GM18511 (cell line): ENCODE measurements at regions not wholly inside any gene's neighbourhood (a gene's known extent, or its start where the extent isn't known, plus 50 kb on each side); places are given as distances from the start of the nearest gene placed in this dataset.
"Not testable (repeated sequence)": the region's sequence is repeated elsewhere in the genome, so short reads cannot be mapped to it uniquely, and the experiment has no call there.

ENCODE experiments used
- ATAC-seq: cut with Tn5 transposase; IDR thresholded peaks from one replicate; pipeline ENCODE4 v1.9.1; 2021; ENCODE audit warnings: mild to moderate bottlenecking, moderate library complexity; ENCODE audit not compliant: unreplicated experiment

DNA sequence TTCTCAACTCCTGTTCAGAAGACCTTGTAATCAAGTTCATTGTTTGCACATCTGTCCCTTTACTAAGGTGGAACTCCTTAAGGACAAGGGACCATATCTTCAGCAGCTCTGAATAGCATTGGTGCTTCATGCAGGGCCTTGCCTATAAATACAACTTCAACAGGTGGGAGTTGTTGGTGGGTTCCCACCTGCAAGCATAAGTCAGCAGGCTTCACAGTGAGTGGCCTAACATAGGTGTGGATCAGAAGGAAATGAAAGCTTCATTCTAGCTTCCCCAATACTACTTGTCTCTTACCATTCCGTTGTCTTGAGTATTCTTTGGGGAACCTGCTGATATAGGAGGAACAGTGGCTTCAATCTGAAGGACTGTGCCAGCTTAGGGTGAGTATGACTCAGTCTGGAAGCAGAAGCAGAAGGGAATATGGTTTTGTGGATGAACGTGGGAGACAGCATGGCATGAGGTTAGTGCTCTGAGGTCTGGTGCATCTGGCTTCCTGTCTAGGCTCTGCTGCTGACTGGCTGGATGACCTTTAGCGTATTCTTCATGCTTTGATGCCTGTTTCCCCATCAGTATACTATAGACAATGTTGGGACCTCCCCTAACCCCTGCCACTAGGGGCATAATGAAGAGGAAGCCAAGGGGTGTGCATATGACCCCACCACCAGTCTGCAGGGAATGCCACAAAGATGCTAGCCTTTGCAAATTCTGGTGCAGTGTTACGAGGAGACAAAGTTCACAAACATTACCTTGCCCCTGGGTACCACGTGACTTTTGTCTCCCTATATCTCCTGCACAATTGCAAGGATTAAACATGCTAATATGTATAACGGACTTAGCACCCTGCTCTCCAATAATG, 192.3 kb downstream of the PALM2AKAP2 start:
- peak; percentile 53 for ATAC-seq

DNA sequence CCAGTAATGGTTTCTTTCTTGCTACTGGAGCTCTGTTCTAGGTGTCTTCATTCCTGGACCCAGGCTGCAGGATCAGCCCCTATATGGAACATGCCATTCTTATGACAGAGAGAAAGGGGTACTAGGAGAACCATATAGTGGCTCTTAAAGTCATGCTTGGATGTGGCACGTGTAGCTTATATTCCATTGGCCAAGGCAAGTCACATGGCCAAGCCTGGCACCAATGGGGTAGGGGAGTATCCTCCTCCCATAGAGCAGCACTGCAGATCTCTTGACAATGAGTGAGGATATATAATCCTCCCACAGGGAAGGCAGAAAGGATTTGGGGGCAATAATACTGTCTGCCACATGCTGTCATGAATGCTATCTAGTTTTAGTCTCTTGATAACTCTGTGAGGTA, 193.3 kb downstream of the PALM2AKAP2 start:
- ATAC-seq: no peak

DNA sequence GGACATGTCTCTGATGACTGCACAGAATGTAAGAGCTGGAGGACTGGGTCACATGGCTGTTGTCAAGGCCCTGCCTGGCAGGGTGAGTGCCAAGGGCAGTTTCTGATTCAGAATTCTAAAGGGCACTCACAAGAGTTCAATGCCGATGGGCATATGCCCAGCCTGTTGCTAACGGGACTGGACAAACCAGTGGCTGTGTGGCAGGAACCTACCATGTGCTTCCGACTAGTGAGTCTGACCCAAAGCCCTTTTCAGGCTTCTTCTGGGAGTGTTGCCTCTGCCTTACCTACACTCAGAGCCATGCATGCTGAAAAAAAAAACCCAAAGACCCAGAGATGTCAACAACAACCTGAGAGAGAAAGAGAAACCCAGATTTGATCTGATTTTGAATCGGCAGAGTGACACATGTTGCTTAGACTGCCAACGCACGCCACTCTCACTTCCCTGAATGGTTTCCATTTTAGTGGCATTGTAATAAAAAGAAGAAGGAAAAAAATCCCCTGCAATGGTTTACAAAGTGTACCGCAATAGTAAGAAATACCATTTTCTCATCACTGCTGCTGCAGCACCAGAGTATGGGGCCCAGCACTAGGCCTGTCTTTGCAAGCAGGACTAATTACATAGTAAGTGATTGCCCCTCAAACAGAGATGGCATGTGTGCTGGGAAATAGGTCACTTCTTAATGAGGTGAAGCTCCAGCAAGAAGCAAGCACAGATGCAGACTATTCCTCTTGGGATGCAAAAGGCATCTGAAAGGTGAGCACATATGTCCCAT, 194.3 kb downstream of the PALM2AKAP2 start:
- ATAC-seq: peak; percentile 78

DNA sequence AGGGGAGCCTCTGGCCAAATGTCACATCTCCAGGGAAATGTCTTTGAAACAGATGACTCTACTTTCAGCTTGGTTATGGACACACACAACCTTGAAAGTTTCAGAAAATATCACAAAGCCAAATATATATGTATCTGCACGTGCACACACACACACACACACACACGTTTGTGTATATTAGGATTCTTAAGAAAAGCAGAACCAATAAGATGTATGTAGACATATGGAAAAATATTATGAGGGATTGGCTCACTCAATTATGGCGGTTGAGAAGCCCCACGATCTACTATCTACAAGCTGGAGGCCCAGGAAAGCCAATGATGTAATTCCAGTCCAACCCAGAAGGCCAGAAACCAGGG, 194.9 kb downstream of the PALM2AKAP2 start:
- no peak for ATAC-seq

DNA sequence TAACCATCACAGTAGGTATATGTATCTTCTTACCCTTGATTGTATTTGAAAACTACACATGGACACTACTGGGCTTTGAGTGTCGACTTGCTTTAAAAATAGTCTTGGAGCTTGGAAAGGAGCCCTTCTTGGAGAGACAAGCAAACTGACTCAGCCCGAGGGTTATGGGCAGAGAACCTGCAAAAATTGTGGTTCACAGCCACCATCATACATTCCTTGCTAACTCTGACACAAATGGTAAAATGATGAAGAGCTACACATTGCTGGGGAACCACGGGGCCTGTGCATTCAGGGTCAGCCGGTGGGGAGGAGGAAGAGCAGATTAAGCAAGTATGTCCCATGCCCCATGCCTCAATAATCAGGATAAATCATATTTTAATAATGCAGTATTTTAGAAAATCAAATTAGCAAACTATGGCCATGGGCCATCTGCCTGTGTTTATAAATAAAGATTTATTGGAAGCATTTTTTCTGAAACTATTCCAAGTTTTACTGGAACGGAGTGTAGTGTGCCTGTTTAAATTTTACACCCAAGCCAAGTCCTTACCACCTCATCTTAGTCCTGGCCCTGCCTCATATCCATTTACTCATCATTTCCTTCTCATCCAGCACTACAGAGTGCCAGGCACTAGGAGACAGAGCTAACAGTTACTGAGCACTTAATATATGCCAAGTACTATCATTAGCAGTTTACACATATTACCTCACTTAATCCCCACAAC, 195.7 kb downstream of the PALM2AKAP2 start:
- no peak for ATAC-seq

DNA sequence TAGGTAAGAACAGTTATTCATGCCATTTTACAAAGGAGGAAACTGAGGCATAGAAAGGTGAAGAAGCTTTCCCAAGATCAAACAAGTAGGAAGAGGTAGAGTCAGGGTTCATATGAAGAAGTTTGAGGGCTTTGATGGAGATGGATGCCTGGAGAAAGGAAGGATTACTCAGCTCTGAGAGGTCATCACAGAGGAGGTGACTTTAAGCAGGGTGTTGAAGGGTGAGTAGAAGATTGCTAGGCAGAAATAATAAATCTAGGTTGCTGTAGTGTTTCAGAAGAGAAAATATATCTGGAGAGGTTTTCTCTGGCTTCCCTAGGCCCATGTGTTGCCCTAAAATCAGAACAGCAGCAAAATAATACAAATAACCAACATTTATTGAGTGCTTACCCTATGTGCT, 196.3 kb downstream of the PALM2AKAP2 start:
- no peak for ATAC-seq

DNA sequence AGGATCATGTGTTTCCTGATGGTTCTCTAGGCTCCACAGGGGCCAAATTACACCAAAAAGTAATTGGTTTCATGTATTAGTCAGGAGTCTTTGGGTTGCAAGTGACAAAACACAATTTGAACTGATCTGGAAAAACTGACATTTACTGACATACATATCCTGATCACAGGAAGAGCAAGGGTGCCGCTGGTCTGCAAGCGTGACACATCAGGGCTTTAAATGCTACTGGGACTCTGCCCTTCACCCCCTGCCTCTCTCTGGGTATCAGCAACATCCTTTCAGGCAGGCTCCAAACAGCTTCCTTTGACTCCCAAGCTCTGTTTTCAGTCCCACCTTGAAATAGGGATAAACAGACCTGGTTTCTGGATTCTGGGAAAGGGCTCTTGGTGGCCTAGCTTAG, 197.5 kb downstream of the PALM2AKAP2 start:
- ATAC-seq: no peak

DNA sequence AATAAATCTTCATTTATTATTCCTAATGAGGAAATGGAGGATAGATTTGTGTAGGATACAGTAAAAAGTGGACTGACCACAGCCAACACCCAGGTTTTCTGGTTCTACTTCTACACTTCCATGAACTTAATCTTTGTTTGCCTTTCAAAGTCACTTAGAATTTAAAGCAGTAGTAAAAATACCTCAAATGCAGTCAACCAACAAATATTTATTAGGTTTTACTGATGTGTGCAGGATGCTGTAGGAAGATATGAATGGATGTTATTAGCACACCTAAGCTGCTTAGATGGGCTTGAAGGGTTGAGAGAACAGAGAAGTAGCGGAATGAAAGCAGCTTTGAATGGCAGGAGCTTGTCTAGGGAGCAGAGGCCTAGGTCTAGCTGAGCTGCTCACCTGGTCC, 201.1 kb downstream of the PALM2AKAP2 start:
- ATAC-seq: no peak

DNA sequence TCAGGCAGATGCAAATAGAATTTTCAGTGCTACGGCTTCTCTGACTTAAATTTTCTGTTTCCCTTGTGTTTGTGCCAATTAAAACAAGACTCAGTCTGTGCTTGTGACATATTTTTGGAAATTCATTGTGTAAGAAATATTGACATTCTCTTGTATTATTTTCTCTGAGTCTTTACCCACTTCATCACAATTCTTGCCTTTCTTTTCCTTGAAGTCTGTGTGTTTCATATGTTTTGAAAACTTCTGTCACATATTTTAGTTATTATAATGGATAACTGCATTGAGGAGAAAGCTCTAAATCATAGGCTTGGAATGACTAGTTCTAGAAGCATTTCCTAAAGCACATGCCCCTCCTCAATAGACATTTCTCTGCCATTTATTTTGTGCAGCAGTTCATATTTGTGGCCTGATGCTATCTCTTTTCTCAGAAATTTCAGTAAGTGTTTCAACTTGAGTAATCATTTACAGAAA, 206.6 kb downstream of the PALM2AKAP2 start:
- no peak for ATAC-seq

DNA sequence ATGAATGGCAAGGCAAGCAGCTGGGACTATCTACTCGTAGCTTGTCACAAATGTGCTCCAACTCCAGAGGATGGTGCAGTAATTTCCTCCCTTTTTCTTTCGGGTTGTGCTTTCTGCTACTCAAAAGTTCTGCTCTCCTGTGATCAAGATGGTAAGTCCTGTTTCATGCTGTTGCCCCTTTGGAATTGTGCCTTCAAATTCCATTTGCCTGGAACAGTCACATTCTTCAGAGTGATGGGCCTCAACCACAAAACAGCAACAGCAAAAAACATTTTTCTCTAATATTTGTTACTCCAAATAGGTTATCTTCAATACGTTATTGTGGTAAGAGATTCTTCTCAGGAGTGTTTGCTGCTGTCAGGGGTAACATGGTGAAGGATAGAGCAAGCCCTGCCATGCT, 209.3 kb downstream of the PALM2AKAP2 start:
- no peak for ATAC-seq

DNA sequence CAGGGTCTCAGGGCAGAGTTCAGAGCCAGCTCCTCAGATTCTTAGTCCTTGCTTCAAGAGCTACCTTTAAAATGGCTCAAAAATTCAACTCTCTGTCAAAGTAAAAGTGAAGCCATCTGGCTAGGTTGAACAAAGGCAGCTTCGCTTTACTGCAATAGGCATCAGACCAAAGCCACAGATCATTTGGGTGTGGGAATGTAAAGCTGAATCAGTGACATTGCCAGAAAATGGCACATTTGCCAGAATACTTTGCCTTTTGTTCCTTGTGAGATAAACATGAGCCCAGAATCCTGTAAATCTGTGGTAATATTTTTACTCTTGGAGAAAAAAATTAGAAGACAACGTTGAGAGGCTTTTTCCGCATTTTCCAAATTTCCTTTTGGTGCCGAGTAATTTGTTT, 210.5 kb downstream of the PALM2AKAP2 start:
- ATAC-seq: no peak

DNA sequence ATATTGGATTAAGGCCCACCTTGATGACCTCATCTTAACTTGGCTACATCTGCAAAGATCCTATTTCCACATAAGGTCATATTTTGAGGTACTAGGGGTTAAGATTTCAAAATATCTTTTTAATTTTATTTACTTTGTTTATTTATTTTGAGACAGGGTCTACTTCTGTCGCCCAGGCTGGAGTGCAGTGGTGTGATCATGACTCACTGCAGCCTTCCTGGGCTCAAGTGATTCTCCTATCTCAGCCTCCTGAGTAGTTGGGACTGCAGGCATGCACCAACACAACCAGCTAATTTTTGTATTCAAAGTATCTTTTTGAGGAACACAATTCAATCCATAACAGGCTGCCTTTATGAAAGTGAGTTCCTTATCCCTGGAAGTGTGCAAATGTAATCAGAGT, 212.3 kb downstream of the PALM2AKAP2 start:
- ATAC-seq: no peak

DNA sequence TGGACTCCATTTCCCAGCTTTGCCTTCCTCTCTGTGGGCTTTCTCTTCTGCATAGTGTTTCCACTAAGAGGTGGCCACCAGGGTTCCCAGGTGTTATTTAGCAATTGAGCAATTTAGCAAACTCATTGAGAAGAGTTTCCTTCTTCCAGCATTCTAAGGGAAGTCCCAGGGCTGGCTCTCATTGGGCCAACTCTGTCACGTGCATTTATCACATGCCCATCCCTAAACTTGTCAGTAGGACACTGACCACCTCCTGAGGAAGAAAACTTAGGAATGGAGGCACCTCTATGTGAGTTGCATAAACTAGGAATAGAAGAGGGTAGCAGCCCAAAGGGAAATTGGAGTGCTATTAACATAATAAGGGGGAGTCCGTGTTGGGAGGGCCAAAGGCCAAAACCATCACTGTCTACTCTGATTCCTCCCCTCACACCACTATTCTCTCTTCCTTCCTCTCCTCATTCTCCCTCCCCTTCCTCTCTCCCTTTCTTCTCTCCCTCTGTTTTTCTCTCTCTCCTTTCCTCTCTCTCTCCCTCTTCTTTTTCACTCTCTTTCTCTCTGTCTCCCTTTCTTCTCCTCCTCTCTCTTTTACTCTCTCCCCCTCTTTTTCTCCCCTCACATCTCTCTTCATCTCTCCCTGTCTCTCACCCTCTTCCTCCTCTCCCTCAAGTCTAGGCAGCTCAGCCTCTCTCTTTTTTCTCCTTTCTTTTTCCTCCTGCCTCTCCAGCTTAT, 213.4 kb downstream of the PALM2AKAP2 start:
- ATAC-seq: no peak

DNA sequence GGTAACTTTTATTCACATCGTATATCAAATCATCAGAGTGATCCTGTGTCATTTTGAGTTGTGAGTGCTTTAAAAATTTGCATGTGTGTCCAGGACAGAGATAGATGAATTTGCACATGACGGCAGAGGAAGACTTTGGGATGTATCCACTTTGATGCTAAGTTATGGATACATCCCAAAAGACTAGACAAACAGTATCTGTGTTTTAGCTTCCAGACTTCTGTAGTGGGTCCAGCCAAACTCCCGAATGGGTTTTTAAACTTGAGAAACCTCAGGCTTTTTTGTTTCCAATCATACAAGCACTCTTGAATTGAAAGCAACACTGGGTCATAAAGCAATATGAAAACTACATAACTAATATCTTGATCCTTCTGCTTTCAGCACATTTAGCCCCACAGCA, 213.8 kb downstream of the C9orf152 start:
- no peak for ATAC-seq

DNA sequence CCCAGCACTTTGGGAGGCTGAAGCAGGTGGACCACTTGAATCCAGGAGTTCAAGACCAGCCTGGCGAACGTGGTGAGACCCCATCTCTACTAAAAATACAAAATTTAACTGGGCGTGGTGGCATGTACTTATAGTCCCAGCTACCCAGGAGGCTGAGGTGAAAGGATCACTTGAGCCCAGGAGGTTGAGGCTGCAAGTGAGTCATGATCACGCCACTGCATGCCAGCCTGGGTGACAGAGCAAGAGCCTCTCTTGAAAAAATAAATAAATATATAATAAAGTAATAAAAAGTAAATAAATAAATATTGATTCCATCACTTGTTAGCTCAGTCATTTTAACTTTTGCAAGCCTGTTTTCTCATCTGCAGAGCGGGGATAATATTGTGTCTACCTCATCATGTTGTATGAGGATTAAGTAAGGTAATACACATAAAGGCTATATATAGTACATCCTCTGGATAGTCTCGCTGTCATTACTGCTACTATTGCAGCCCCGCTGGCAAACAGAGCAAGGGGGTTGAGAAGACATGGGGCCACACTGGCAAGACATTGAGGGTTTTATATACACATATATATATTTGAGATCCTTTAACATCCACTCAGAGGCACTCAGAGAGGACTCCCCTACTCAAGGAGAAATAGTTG, 210.9 kb downstream of the C9orf152 start:
- no peak for ATAC-seq

DNA sequence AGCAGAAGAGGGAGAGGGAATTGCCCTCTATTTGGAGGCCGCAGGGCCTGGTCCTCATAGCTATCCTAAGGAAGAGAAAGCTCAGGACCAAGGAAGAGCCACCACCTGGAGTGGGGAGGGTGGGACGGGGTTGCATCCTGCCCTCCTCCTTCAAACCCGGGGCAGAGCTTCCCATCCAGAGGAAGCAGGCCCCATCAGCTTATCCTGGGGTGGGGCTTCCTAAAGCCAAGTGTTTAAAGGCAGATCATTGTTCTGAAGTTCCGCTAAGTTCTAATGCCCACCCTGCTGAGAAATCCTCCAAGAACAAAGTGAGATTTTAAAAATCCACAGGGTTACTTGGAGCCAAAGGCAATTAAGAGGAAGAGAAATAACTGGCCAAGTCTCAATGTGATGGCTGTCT, 210.3 kb downstream of the C9orf152 start:
- ATAC-seq: no peak

DNA sequence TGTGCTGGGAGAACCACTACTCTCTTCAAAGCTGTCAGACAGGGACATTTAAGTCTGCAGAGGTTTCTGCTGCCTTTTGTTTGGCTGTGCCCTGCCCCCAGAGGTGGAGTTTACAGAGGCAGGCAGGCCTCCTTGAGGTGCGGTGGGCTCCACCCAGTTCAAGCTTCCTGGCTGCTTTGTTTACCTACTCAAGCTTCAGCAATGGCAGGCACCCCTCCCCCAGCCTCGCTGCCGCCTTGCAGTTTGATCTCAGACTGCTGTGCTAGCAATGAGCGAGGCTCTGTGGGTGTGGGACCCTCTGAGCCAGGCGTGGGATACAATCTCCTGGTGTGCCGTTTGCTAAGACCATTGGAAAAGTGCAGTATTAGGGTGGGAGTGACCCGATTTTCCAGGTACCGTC, 202.4 kb downstream of the C9orf152 start:
- ATAC-seq: not testable (repeated sequence)

DNA sequence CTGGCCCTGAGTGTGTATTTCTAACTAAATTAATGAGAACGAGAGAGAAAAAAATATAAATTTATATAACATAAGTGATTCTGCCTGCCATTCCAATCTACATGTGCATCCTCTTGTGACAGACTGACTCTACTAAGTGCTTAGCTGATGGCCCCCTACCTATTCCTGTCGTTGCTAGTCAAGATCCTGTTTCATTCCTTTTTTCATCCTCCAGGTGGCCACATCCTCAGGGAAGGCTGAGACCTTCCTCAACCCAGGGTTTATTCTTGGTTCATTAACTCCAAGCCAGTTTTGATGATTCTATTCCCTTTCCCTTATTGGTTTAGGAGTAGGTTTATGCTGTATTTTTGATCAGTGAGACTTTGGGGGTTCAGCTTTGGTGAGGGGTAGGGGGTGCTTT, 201.3 kb downstream of the C9orf152 start:
- ATAC-seq: no peak

DNA sequence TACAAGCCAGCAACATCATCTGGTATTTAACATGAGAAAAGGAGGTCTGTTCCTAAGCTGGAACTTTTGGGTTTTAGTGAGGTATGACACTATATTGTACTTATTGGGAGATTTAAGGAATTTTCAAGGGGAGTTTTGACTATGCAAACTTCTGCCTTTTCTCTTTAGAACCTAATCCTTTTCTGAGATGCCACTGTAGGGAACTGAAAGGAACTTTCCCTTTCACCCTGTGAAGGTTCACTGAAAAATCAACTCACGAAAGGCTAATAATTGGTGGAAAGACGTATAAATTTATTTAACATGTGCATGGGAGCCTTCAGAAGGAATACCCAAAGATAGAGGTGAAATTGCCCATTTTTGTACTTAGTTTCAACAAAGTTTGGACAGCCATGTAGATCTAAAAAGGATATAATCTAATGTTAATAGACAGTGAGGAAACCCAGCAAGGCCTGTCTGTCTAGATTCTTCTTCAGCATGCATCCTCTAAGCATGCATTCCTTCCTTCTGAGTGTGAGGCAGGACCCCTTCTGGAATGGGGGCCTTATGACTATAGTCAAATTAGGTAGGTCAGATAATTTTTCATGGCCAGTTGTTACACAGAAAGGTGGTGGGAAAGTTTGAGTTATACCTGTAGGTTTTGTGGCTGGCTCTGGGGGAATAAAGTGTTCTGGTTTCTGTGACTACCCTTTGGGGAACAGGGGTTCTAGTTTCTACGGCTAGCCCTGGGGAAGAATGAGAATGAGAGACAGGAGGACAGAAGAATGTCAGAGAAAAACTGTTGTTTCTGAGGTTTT, 200.3 kb downstream of the C9orf152 start:
- ATAC-seq: peak; percentile 74

DNA sequence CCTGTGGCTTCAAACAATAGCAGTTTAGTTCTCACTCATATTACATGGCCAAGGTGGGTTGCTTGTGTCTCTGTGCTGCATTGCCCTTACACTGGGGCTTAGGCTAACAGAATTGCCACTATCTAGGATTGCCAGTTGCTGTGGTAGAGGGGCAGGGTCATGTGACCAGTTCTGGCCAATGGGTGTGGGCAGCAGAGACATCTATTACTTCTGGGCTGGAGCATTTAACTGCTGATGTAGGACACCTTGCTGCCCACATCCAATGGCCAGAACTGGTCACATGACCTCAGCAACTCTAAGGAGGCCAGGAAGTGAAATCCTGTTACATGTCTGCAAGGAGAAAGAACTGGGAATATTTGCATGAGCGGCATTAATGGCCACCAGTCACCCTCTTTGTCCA, 199.3 kb downstream of the C9orf152 start:
- no peak for ATAC-seq
